ENCODE measurements at regions not wholly inside any gene's neighbourhood (a gene's known extent, or its start where the extent isn't known, plus 50 kb on each side); places are given as distances from the start of the nearest gene placed in this dataset.

DNA sequence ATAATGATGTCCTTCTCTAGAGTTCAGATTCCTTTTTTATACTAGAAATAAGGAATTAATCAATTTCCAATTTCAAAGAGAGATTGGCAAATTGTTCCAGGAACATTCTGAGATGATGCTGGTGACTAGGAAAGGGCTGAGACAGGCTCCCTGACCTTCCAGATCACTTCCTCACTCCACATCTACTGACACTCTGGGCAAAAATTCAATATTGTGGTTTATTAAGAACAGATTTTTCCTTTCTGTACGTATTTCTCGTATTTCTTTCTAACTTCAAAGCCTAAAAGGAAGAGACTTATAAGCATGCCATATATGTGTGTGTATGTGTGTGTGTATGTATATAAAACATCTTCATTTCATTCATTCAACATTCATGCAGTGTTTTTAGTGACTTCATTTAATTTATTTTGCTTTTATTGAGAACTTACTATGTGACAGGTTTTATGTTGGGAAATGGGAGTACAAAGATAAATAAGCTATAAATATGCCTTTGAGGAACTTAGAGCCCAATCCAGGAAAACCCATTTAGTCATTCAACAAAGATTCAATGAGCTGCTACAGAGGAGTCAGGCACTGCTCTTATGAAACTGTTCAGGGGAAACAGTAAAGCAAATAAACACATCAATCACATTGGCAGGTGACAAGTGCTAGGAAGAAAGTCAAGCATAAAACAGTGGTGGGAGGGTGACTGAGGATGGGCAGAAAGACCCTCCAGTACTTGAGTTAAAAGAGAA lies 137.9 kb downstream of the RDH14 start:
- no peak for TF ChIP-seq YY1 (tag by site-specific recombination; IDR thresholded peaks at IDR 0.05)
- TF ChIP-seq ZNF830 (tag by site-specific recombination; IDR thresholded peaks at IDR 0.05; ENCODE audit: low read depth) = no peak
- TF ChIP-seq GLI2 (tag by site-specific recombination; IDR thresholded peaks at IDR 0.05; ENCODE audit: borderline replicate concordance, low read depth) = no peak
- no peak for TF ChIP-seq ZNF398 (tag by site-specific recombination; IDR thresholded peaks at IDR 0.05)
- no peak for TF ChIP-seq ZNF664 (tag by site-specific recombination; IDR thresholded peaks at IDR 0.05)
- TF ChIP-seq, protein P1, sequence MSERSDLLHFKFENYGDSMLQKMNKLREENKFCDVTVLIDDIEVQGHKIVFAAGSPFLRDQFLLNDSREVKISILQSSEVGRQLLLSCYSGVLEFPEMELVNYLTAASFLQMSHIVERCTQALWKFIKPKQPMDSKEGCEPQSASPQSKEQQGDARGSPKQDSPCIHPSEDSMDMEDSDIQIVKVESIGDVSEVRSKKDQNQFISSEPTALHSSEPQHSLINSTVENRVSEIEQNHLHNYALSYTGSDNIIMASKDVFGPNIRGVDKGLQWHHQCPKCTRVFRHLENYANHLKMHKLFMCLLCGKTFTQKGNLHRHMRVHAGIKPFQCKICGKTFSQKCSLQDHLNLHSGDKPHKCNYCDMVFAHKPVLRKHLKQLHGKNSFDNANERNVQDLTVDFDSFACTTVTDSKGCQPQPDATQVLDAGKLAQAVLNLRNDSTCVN (tag by site-specific recombination; optimal IDR thresholded peaks at IDR 0.05) = no peak
- TF ChIP-seq ZNF248 (tag by site-specific recombination; IDR thresholded peaks at IDR 0.05) = no peak
- TF ChIP-seq, protein P2, sequence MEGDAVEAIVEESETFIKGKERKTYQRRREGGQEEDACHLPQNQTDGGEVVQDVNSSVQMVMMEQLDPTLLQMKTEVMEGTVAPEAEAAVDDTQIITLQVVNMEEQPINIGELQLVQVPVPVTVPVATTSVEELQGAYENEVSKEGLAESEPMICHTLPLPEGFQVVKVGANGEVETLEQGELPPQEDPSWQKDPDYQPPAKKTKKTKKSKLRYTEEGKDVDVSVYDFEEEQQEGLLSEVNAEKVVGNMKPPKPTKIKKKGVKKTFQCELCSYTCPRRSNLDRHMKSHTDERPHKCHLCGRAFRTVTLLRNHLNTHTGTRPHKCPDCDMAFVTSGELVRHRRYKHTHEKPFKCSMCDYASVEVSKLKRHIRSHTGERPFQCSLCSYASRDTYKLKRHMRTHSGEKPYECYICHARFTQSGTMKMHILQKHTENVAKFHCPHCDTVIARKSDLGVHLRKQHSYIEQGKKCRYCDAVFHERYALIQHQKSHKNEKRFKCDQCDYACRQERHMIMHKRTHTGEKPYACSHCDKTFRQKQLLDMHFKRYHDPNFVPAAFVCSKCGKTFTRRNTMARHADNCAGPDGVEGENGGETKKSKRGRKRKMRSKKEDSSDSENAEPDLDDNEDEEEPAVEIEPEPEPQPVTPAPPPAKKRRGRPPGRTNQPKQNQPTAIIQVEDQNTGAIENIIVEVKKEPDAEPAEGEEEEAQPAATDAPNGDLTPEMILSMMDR (tag by site-specific recombination; IDR thresholded peaks at IDR 0.05) = no peak
- TF ChIP-seq ZNF776 (tag by site-specific recombination; IDR thresholded peaks at IDR 0.05; ENCODE audit: borderline replicate concordance) = no peak
- no peak for TF ChIP-seq ZNF121 (tag by site-specific recombination; IDR thresholded peaks at IDR 0.05)
- TF ChIP-seq ZSCAN23 (tag by site-specific recombination; IDR thresholded peaks at IDR 0.05) = no peak

Data from HEK293 (cell line).